ENCODE measurements at regions not wholly inside any gene's neighbourhood (a gene's known extent, or its start where the extent isn't known, plus 50 kb on each side); places are given as distances from the start of the nearest gene placed in this dataset.

DNA sequence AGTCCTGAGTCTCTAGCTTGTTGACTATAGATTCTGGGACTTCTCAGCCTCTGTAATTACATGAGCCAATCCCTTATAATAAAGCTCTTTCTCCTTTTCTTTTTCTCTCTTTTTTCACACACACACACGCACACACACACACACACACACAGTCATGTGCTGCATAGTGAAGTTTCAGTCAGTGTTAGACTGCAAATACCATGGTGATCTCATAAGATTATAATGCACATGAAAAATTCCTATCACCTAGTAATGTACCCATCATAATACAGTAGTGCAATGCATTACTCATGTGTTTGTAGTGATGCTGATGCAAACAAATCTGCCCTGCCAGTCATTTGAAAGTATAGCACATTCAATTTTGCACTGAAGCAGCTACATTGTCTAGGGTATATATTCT lies 558.2 kb downstream of the SUCLG1 start:
- no peak for TF ChIP-seq POLR2AphosphoS2 (IDR thresholded peaks at IDR 0.05; ENCODE audit: low read depth, low read length)
- TF ChIP-seq, protein P1, sequence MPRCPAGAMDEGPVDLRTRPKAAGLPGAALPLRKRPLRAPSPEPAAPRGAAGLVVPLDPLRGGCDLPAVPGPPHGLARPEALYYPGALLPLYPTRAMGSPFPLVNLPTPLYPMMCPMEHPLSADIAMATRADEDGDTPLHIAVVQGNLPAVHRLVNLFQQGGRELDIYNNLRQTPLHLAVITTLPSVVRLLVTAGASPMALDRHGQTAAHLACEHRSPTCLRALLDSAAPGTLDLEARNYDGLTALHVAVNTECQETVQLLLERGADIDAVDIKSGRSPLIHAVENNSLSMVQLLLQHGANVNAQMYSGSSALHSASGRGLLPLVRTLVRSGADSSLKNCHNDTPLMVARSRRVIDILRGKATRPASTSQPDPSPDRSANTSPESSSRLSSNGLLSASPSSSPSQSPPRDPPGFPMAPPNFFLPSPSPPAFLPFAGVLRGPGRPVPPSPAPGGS (IDR thresholded peaks at IDR 0.05; ENCODE audit: borderline replicate concordance, insufficient read depth, low read depth, low read length, poor library complexity, severe bottlenecking): no peak
- no peak for TF ChIP-seq TBL1XR1 (IDR thresholded peaks at IDR 0.05; ENCODE audit: low read depth, low read length)
- TF ChIP-seq SP1 (IDR thresholded peaks at IDR 0.05; ENCODE audit: low read depth, low read length): no peak
- no peak for TF ChIP-seq FOXM1 (IDR thresholded peaks at IDR 0.05; ENCODE audit: low read depth, low read length)
- no peak for TF ChIP-seq KLF5 (IDR thresholded peaks at IDR 0.05; ENCODE audit: partially characterized antibody)
- no peak for TF ChIP-seq RUNX3 (IDR thresholded peaks at IDR 0.05; ENCODE audit: low read length)
- no peak for TF ChIP-seq SMC3 (IDR thresholded peaks at IDR 0.05; ENCODE audit: borderline replicate concordance, low read length)
- TF ChIP-seq MTA2 (IDR thresholded peaks at IDR 0.05; ENCODE audit: low read depth): no peak
- no peak for TF ChIP-seq RBBP5 (conservative IDR thresholded peaks at IDR 0.05)
- TF ChIP-seq STAT1 (conservative IDR thresholded peaks at IDR 0.05): no peak
- TF ChIP-seq, protein P2, sequence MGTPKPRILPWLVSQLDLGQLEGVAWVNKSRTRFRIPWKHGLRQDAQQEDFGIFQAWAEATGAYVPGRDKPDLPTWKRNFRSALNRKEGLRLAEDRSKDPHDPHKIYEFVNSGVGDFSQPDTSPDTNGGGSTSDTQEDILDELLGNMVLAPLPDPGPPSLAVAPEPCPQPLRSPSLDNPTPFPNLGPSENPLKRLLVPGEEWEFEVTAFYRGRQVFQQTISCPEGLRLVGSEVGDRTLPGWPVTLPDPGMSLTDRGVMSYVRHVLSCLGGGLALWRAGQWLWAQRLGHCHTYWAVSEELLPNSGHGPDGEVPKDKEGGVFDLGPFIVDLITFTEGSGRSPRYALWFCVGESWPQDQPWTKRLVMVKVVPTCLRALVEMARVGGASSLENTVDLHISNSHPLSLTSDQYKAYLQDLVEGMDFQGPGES (IDR thresholded peaks at IDR 0.05): no peak
- TF ChIP-seq ZNF24 (IDR thresholded peaks at IDR 0.05): no peak
- TF ChIP-seq MXI1 (IDR thresholded peaks at IDR 0.05; ENCODE audit: low read depth, low read length): no peak
- no peak for TF ChIP-seq CBX5 (IDR thresholded peaks at IDR 0.05; ENCODE audit: low read depth)
- TF ChIP-seq FOS (IDR thresholded peaks at IDR 0.05; ENCODE audit: borderline replicate concordance, extremely low read depth, insufficient read length): no peak
- no peak for TF ChIP-seq ZSCAN29 (IDR thresholded peaks at IDR 0.05)
- TF ChIP-seq STAT3 (IDR thresholded peaks at IDR 0.05; ENCODE audit: low read depth, low read length): no peak
- no TSS peak for BruUV-seq (replicated peaks)
- CTCF ChIA-PET: no interaction called here
- 10% methylated on average over 1 of the region's 1 CpG for WGBS (ENCODE audit: insufficient coverage, insufficient replicate concordance, low lambda C conversion rate, missing lambda C conversion rate)
- RAD21 ChIA-PET (ENCODE audit: unreplicated experiment): no interaction called here
- no peaks in the 10 kb centered on the region for H4K20me1 ChIP-seq (ENCODE audit: control insufficient read depth, insufficient read depth)
- H3K4me1 ChIP-seq (ENCODE audit: control insufficient read depth, insufficient read depth, low read length): no peaks in the 10 kb centered on the region
- no peak overlapping the region for H3K27ac ChIP-seq (ENCODE audit: control insufficient read depth, insufficient read depth)
- intact Hi-C loops (cut with micrococcal nuclease; ENCODE audit: unreplicated experiment): no loop called here
- H3K4me3 ChIP-seq: no peak overlapping the region
- FAIRE-seq (no peak), ATAC-seq (no peak), DNase-seq (ENCODE audit: low read depth, low spot score) (no peak)
- no peaks in the 10 kb centered on the region for H3K79me2 ChIP-seq (ENCODE audit: control insufficient read depth, insufficient read depth, low read length)
- no peaks in the 10 kb centered on the region for H3K36me3 ChIP-seq (ENCODE audit: control insufficient read depth in 2 of 2, insufficient read depth in 2 of 2, low read length in 1 of 2)
- SMC1A ChIA-PET (ENCODE audit: uncharacterized antibody, unreplicated experiment): no interaction called here
- H3K9me3 ChIP-seq (replicated peaks; ENCODE audit: control insufficient read depth, insufficient read depth, low read length): no peaks in the 10 kb centered on the region
- H3K9ac ChIP-seq (ENCODE audit: control insufficient read depth, insufficient read depth, low read length): no peak overlapping the region
- H3K4me2 ChIP-seq (ENCODE audit: control insufficient read depth, insufficient read depth): no peak overlapping the region
- H3K27me3 ChIP-seq (replicated peaks in 1 of 2; ENCODE audit: control insufficient read depth in 2 of 2, insufficient read depth in 2 of 2, low read length in 1 of 2): no peaks in the 10 kb centered on the region
- in situ Hi-C loops (cut with MboI): no loop called here
- H2AFZ ChIP-seq (ENCODE audit: control insufficient read depth, low read depth, low read length): no peak overlapping the region
- POLR2A ChIA-PET: no interaction called here
